Left ventricle myocardium inferior (tissue), 1 donor: ENCODE measurements at regions not wholly inside any gene's neighbourhood (a gene's known extent, or its start where the extent isn't known, plus 50 kb on each side); places are given as distances from the start of the nearest gene placed in this dataset.

Experiments
- DNase-seq: peaks from one replicate; pipeline ENCODE4 v3.0.0-alpha.2; 2020
- H3K27ac ChIP-seq: fragments of 200-600 bp; replicated peaks from 2 replicates; pipeline ENCODE4 v1.8.0; 2021
- H3K27me3 ChIP-seq: fragments of 200-600 bp; 2 replicates; pipeline ENCODE4 v1.8.0; 2021; ENCODE audit warnings: low read depth
- H3K36me3 ChIP-seq: fragments of 200-600 bp; 2 replicates; pipeline ENCODE4 v1.8.0; 2021
- H3K4me1 ChIP-seq: fragments of 200-600 bp; 2 replicates; pipeline ENCODE4 v1.8.0; 2021
- H3K4me3 ChIP-seq: fragments of 200-600 bp; 2 replicates; pipeline ENCODE4 v1.8.0; 2021; ENCODE audit warnings: mild to moderate bottlenecking, moderate library complexity
- H3K9me3 ChIP-seq: fragments of 200-600 bp; replicated peaks from 2 replicates; pipeline ENCODE4 v1.8.0; 2021
- CTCF ChIP-seq: fragments of 200-600 bp; IDR thresholded peaks from 2 replicates; pipeline ENCODE4 v1.8.0; 2021; ENCODE audit warnings: antibody characterized with exemption, mild to moderate bottlenecking, borderline replicate concordance
- intact Hi-C: fragments of 100-400 bp; cut with micrococcal nuclease; formaldehyde crosslinking; loops from one replicate; pipeline ENCODE4 v1.11.0; 2022
- donor health status: DM: no; HTN: yes; CAD: no; lungs with severe emphysema.

DNA sequence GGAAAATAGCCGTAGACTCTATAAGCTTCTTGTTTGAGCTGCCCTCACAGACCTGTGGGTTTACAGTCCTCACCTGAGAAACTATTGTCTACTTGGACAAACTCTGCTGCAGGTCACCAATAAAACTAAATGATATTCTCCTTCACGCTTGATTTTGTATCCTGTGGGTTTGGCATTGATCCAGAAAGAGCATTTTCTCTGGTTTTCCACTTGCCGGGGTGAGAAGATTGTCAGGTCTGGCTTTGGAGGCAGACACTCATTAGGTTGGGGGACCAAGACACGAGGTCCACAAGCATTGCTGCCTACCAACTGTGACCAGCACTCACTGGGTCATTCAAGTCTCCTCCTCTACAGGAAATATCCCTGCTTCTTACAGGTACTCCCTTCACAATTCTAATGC is 68.5 kb downstream of the CDC14C start:
- no peak overlapping the region for H3K27ac ChIP-seq
- intact Hi-C loops: no loop called here

DNA sequence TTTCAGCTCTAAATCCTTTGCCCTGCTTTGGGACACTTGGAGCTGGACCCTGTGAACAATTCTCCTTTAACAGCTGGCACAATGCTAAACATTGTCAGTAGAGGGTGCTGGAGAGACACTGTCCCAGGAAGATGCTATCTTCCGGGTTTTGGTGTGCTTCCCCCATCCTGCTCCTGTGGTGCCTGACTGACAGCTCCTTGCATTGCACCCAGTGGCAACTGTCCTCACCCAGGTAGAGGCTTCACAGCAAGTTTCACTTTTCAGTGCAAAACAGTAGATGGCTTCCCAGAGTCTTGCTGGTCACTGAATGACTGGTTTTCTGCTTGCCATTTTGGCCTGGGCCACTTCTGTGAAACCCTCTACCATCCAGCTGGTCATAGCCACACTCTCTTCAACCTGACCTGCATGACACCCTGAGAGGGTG is 77.3 kb downstream of the CDC14C start:
- H3K27me3 ChIP-seq: no peaks in the 10 kb centered on the region
- intact Hi-C loops: no loop called here
- TF ChIP-seq CTCF: peak; percentile 66
- H3K4me3 ChIP-seq: no peak overlapping the region
- DNase-seq: no peak
- H3K4me1 ChIP-seq: no peaks in the 10 kb centered on the region
- no peak overlapping the region for H3K27ac ChIP-seq
- H3K9me3 ChIP-seq: no peaks in the 10 kb centered on the region
- no peaks in the 10 kb centered on the region for H3K36me3 ChIP-seq

More for the DNA sequence above, 68.5 kb downstream of the CDC14C start:
- Histone ChIP-seq H3K27me3 (no peaks in the 10 kb centered on the region), H3K4me3 (no peak overlapping the region), H3K4me1 (no peaks in the 10 kb centered on the region), H3K36me3 (no peaks in the 10 kb centered on the region), H3K9me3 (no peaks in the 10 kb centered on the region)
- DNase-seq: no peak
- no peak for TF ChIP-seq CTCF

DNA sequence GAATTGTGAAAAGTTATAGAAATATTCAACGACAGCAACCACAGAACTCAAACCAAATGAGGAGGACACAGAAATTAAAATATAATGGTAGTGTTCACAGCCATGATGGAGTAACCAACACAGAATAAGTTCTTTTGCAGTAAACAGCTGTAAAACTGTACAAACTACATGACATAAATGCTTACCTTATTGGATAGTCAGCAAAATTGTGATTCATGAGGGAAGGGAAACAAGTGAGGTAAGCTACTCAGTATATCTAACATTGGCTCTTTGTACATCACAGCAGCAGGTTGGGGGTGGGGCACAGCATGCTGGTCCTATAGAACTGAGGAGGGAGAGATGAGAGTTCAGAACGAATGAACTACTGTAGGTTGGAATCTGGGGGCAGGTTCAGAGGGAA is 86.4 kb downstream of the CDC14C start:
- DNase-seq: no peak
- H3K9me3 ChIP-seq: peaks cover 12% of the 10 kb centered on the region
- no peaks in the 10 kb centered on the region for H3K4me1 ChIP-seq
- peaks cover 4% of the 10 kb centered on the region for H3K27me3 ChIP-seq
- intact Hi-C loops: no loop called here
- H3K27ac ChIP-seq: no peak overlapping the region
- H3K36me3 ChIP-seq: no peaks in the 10 kb centered on the region
- no peak for TF ChIP-seq CTCF
- no peak overlapping the region for H3K4me3 ChIP-seq

DNA sequence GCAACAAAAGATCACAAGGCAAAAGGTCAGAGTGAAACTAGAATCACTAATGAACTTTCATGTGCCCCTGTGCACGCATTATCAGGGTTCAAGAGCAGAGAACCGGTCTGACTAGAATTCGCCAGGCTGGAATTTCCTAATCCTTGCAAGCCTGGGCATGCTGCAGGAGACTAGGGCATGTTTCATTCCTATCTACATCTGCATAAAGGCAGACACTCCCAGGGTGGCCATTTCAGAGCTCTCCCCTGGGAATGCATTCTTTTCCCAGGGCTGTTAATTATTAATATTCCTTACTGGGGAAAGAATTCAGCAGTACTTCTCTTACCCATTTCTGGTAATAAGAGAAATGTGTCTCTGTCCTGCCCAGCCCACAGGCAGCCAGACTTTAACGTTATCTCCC is 90.5 kb downstream of the CDC14C start:
- Histone ChIP-seq H3K9me3 (peaks cover 12% of the 10 kb centered on the region), H3K27me3 (no peaks in the 10 kb centered on the region), H3K36me3 (no peaks in the 10 kb centered on the region), H3K4me3 (no peak overlapping the region), H3K4me1 (no peaks in the 10 kb centered on the region), H3K27ac (no peak overlapping the region)
- no peak for TF ChIP-seq CTCF
- DNase-seq: no peak
- intact Hi-C loops: no loop called here

GRCh38 chr7:49020145-49020544 is 95.8 kb downstream of the CDC14C start:
- Histone ChIP-seq H3K4me3 (no peak overlapping the region), H3K27ac (no peak overlapping the region), H3K36me3 (no peaks in the 10 kb centered on the region), H3K9me3 (peaks cover 5% of the 10 kb centered on the region), H3K27me3 (no peaks in the 10 kb centered on the region), H3K4me1 (no peaks in the 10 kb centered on the region)
- DNase-seq: no peak
- no peak for TF ChIP-seq CTCF
- intact Hi-C loops: no loop called here

DNA sequence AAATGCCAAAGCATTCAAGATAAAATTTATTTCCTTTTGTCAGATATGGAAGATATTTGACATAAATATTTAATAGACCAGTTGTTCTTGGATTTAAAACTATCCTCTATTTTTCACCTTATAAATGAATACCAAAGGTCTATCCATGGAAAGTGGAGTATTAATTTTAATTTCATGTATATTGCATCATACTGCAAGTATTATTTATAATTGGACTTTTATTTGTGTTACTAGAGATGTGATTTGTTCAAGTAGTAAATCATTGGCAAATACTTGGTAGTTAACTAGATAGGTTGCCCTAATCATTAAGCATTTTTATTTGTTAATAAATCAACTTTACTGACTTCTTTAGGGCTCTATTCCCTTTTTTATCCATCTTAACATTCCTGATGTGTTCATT is 98.1 kb downstream of the CDC14C start:
- H3K4me1 ChIP-seq: no peaks in the 10 kb centered on the region
- no peak for DNase-seq
- intact Hi-C loops: no loop called here
- no peaks in the 10 kb centered on the region for H3K9me3 ChIP-seq
- no peak overlapping the region for H3K4me3 ChIP-seq
- H3K36me3 ChIP-seq: no peaks in the 10 kb centered on the region
- TF ChIP-seq CTCF: no peak
- H3K27ac ChIP-seq: no peak overlapping the region
- no peaks in the 10 kb centered on the region for H3K27me3 ChIP-seq
